RWPE2 (cell line): ENCODE measurements at regions not wholly inside any gene's neighbourhood (a gene's known extent, or its start where the extent isn't known, plus 50 kb on each side); places are given as distances from the start of the nearest gene placed in this dataset.

ENCODE experiments used
- ATAC-seq: fragments of 200-7000 bp; cut with Tn5 transposase; 3 replicates; pipeline ENCODE4 v1.9.1; 2021; ENCODE audit warnings: low read depth
- DNase-seq: peaks from one replicate; pipeline ENCODE4 v3.0.0-alpha.2; 2020; ENCODE audit warnings: low spot score
- H3K27ac ChIP-seq: fragments of 450-650 bp; 2 replicates; pipeline ENCODE4 v1.5.1; 2017; ENCODE audit warnings: mild to moderate bottlenecking; ENCODE audit not compliant: poor library complexity, severe bottlenecking
- H3K27me3 ChIP-seq: fragments of 250-450 bp; sonication (Bioruptor Pico); 2 replicates; pipeline ENCODE4 v1.5.1; 2021; ENCODE audit warnings: mild to moderate bottlenecking, moderate library complexity; ENCODE audit not compliant: insufficient read depth, poor library complexity, severe bottlenecking
- H3K36me3 ChIP-seq: fragments of 250-450 bp; sonication (Bioruptor Pico); 2 replicates; pipeline ENCODE4 v1.5.1; 2020; ENCODE audit warnings: low read depth, mild to moderate bottlenecking, moderate library complexity
- H3K4me1 ChIP-seq: fragments of 250-450 bp; sonication (Bioruptor Pico); 2 replicates; pipeline ENCODE4 v1.5.1; 2021; ENCODE audit warnings: mild to moderate bottlenecking, moderate library complexity; ENCODE audit not compliant: insufficient read depth, poor library complexity, severe bottlenecking
- H3K4me3 ChIP-seq: fragments of 250-450 bp; sonication (Bioruptor Pico); 2 replicates; pipeline ENCODE4 v1.5.1; 2021; ENCODE audit warnings: mild to moderate bottlenecking, moderate library complexity; ENCODE audit not compliant: severe bottlenecking
- H3K9me3 ChIP-seq: fragments of 250-450 bp; sonication (Bioruptor Pico); 2 replicates; pipeline ENCODE4 v1.5.1; 2021; ENCODE audit warnings: mild to moderate bottlenecking, moderate library complexity; ENCODE audit not compliant: severe bottlenecking
- TF ChIP-seq, protein P1 (sequence below): fragments of 450-650 bp; IDR thresholded peaks from one replicate; pipeline ENCODE4 v1.5.1; 2017; ENCODE audit warnings: mild to moderate bottlenecking, moderate library complexity; ENCODE audit not compliant: poor library complexity, severe bottlenecking

DNA sequence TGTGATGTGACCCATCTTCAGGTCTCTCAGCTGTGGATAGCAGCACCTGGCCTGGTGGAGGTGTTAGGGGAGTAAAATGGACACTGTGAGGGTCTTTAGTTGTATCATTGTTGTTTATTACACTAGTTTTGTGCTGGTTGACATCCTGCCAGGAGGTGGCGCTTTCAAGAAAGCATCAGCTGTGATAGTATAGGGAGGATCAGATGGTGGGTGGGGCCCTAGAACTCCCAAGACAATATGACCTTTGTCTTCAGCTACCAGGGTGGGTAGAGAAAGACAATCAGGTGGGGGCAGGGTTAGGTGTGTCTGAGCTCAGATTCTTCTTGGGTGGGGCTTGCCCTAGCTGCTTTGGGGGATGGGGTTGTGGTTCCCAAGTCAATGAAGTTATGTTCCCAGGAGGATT lies 162.8 kb downstream of the PPP1R2C start:
- TF ChIP-seq, protein P1, sequence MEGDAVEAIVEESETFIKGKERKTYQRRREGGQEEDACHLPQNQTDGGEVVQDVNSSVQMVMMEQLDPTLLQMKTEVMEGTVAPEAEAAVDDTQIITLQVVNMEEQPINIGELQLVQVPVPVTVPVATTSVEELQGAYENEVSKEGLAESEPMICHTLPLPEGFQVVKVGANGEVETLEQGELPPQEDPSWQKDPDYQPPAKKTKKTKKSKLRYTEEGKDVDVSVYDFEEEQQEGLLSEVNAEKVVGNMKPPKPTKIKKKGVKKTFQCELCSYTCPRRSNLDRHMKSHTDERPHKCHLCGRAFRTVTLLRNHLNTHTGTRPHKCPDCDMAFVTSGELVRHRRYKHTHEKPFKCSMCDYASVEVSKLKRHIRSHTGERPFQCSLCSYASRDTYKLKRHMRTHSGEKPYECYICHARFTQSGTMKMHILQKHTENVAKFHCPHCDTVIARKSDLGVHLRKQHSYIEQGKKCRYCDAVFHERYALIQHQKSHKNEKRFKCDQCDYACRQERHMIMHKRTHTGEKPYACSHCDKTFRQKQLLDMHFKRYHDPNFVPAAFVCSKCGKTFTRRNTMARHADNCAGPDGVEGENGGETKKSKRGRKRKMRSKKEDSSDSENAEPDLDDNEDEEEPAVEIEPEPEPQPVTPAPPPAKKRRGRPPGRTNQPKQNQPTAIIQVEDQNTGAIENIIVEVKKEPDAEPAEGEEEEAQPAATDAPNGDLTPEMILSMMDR = no peak
- DNase-seq = no peak
- H3K36me3 ChIP-seq = no peaks in the 10 kb centered on the region
- H3K27me3 ChIP-seq = no peaks in the 10 kb centered on the region
- H3K27ac ChIP-seq = no peak overlapping the region
- no peaks in the 10 kb centered on the region for H3K9me3 ChIP-seq
- no peak for ATAC-seq
- no peak overlapping the region for H3K4me3 ChIP-seq
- no peaks in the 10 kb centered on the region for H3K4me1 ChIP-seq

DNA sequence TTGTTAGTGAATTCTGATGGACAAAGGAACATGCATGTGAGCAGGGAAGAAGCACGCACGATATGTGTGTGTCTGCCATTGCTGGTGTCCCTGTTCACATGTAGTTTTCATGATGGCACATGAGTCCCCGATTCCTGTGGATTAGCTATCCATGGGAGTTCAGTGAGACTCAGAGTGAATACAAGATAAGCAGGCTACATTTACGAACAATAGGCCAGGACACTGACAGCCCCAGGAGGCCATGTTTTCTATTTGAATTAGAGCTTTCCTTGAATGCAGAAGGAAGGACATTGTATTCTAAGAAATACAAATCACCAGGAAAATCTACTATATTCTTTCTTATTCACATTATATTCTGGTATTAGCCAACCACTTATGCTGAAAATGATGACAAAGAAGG lies 171.4 kb downstream of the PPP1R2C start:
- Histone ChIP-seq H3K9me3 (no peaks in the 10 kb centered on the region), H3K4me1 (no peaks in the 10 kb centered on the region), H3K4me3 (no peak overlapping the region), H3K27me3 (no peaks in the 10 kb centered on the region), H3K36me3 (no peaks in the 10 kb centered on the region), H3K27ac (no peak overlapping the region)
- no peak for DNase-seq
- no peak for ATAC-seq
- TF ChIP-seq, protein P1 = no peak

DNA sequence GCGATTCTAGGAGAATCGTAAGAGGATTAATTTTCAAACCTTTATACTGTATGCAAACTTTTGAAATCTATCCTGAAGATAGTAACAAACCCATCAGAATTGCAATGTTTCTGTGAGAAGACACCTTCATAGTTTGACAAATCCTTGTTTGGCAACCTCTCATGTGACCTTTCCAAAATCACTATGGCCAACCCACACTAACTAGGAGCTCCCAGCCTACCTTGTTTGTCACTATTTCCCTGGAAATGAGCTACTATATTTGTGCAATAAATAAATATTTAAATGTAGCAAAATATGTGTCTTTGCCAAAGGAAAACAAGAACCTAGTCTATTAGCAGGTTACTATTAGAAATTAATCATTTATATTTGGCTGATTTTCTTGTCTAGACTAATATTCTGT lies 173.7 kb downstream of the PPP1R2C start:
- no peak for DNase-seq
- TF ChIP-seq, protein P1 = no peak
- ATAC-seq = no peak

DNA sequence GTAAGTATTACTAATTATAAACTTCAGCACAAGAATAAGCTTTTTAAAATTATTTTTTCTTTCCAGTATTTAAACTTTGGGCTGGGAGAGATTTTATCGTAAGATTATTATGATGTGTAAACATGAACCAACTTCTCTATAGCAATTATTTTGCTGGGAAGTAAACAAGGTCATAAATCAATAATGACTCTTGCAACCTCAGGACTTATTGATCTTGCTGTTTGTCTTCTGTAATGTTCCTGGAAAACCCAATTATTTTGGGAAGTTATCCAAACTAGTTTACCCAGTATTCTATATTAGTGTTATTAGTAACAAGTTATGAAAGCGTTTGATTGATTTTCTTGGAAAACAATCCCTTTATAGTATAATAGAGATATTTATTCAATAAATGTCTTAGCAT lies 174.9 kb downstream of the PPP1R2C start:
- TF ChIP-seq, protein P1 = no peak
- Histone ChIP-seq H3K4me3 (no peak overlapping the region), H3K4me1 (no peaks in the 10 kb centered on the region), H3K36me3 (no peaks in the 10 kb centered on the region), H3K27ac (no peak overlapping the region), H3K9me3 (no peaks in the 10 kb centered on the region), H3K27me3 (no peaks in the 10 kb centered on the region)
- ATAC-seq (no peak), DNase-seq (no peak)

More for the DNA sequence above, 173.7 kb downstream of the PPP1R2C start:
- Histone ChIP-seq H3K27ac (no peak overlapping the region), H3K9me3 (no peaks in the 10 kb centered on the region), H3K36me3 (no peaks in the 10 kb centered on the region), H3K27me3 (no peaks in the 10 kb centered on the region), H3K4me1 (no peaks in the 10 kb centered on the region), H3K4me3 (no peak overlapping the region)

DNA sequence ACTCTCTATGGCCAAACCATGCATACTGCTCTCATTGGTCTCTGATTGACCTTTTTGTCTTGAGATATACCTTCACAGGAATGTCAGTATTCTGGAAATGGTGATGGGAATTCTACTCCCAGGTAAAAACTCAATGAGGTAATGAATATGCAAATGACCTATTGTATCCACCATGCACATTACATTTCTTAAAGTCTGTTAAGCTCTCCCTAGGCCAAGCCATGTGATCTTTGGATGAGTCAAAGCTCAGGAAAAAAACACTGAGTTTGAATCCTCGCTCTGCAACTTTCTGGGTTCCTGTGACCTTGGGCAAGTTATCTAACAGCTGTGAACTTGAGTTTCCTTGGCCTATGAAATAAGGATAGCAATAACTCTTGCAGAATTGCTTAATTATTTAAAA lies 175.4 kb downstream of the PPP1R2C start:
- Histone ChIP-seq H3K4me1 (no peaks in the 10 kb centered on the region), H3K9me3 (no peaks in the 10 kb centered on the region), H3K27me3 (no peaks in the 10 kb centered on the region), H3K4me3 (no peak overlapping the region), H3K27ac (no peak overlapping the region), H3K36me3 (no peaks in the 10 kb centered on the region)
- TF ChIP-seq, protein P1 = no peak
- ATAC-seq = no peak
- DNase-seq = no peak
